Kidney (tissue), 13 donors: ENCODE measurements at regions not wholly inside any gene's neighbourhood (a gene's known extent, or its start where the extent isn't known, plus 50 kb on each side); places are given as distances from the start of the nearest gene placed in this dataset.

Experiments
- DNase-seq, 5 donors: peaks; one replicate each; pipeline ENCODE4 v3.0.0-alpha.2; 2013 to 2020
- FAIRE-seq: peaks from 2 replicates; lab custom pipeline; 2012; peaks lifted over from hg19 to GRCh38; lab: Jason Lieb, UNC
- H3K27ac ChIP-seq, 2 donors: one replicate each; pipeline ENCODE4 v1.7.0; 2013; ENCODE audit warnings: low read depth in 2 of 2, low read length in 2 of 2, inconsistent platforms in 1 of 2
- H3K27me3 ChIP-seq: one replicate; pipeline ENCODE4 v1.7.1; 2013; ENCODE audit warnings: low read length, inconsistent platforms; ENCODE audit not compliant: control insufficient read depth, insufficient read depth
- H3K36me3 ChIP-seq, 3 donors: one replicate each; pipeline versions ENCODE4 v1.7.0 to v1.7.1; 2013; ENCODE audit warnings: low read length in 3 of 3, control low read depth in 1 of 3, inconsistent platforms in 1 of 3; ENCODE audit not compliant: insufficient read depth in 3 of 3, control insufficient read depth in 2 of 3
- H3K4me1 ChIP-seq, 3 donors: one replicate each; pipeline versions ENCODE4 v1.7.0 to v1.7.1; 2013; ENCODE audit warnings: low read length in 3 of 3, inconsistent platforms in 1 of 3, low read depth in 1 of 3; ENCODE audit not compliant: control insufficient read depth in 2 of 3, insufficient read depth in 2 of 3
- H3K4me3 ChIP-seq, 3 donors: one replicate each; pipeline versions ENCODE4 v1.7.0 to v1.8.1; 2013; ENCODE audit warnings: low read length in 3 of 3, control low read depth in 1 of 3, inconsistent platforms in 1 of 3
- H3K9ac ChIP-seq, 3 donors: one replicate each; pipeline versions ENCODE4 v1.7.0 to v1.7.1; 2013; ENCODE audit warnings: low read length in 3 of 3, control low read depth in 1 of 3, inconsistent platforms in 1 of 3
- H3K9me3 ChIP-seq, 3 donors: one replicate each; pipeline versions ENCODE4 v1.7.0 to v1.7.1; 2013; ENCODE audit warnings: low read length in 3 of 3, control low read depth in 1 of 3, inconsistent platforms in 1 of 3; ENCODE audit not compliant: control insufficient read depth in 2 of 3, insufficient read depth in 1 of 3
- intact Hi-C: fragments of 100-400 bp; cut with DNase I; formaldehyde crosslinking; loops from one replicate; pipeline ENCODE4 v1.11.1; 2022
- TF ChIP-seq, protein P1 (sequence below): IDR thresholded peaks from 3 replicates; pipeline ENCODE4 v1.5.1; 2012; ENCODE audit warnings: mild to moderate bottlenecking, moderate library complexity, borderline replicate concordance; ENCODE audit not compliant: insufficient read depth; ENCODE audit errors: extremely low read depth
- donor health status: control.
- donor health status: control.
- donor health status: control.
- donor health status: control.
- donor health status: control.
- donor health status: DM: yes; HTN: yes; CAD: no.
- donor health status: Normal renal cell carcinoma (clear cell type).

DNA sequence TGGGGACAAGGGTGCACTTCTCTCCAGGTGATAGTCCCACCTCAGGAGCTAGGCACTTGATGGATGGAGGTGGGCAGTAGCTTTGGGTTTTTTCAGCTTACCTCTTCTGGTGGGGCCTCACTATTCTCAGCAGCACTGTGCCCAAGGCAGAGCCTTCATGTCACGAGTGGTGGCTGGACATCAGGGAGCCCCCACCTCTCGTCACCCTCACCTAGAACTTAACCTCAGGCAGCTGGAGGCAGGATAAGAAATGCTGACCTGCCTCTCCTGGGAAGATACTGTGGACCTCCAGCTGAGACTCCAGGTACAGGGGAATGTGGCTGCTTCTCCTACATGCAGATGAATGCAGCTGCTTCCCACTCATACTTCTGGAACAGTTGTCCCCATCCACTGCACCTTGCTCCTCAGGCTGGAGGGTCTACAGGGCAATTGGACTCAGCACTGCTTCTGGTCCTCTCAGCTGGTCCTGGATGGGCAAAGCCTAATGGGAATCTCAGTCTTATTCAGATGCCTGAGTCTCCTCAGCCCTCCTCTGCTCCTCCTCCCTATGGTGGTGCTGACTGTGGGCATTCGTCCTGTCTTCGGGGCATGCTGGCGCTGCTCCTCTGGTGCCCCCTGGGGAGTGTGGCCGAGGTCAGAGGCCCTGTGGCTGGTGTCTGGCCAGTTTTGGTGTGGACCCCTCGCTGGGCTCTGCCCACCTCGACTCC is 129.9 kb downstream of the KLF13 start:
- TF ChIP-seq, protein P1, sequence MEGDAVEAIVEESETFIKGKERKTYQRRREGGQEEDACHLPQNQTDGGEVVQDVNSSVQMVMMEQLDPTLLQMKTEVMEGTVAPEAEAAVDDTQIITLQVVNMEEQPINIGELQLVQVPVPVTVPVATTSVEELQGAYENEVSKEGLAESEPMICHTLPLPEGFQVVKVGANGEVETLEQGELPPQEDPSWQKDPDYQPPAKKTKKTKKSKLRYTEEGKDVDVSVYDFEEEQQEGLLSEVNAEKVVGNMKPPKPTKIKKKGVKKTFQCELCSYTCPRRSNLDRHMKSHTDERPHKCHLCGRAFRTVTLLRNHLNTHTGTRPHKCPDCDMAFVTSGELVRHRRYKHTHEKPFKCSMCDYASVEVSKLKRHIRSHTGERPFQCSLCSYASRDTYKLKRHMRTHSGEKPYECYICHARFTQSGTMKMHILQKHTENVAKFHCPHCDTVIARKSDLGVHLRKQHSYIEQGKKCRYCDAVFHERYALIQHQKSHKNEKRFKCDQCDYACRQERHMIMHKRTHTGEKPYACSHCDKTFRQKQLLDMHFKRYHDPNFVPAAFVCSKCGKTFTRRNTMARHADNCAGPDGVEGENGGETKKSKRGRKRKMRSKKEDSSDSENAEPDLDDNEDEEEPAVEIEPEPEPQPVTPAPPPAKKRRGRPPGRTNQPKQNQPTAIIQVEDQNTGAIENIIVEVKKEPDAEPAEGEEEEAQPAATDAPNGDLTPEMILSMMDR = no peak
- Histone ChIP-seq H3K4me1 (no peaks in the 10 kb centered on the region), H3K36me3 (no peaks in the 10 kb centered on the region), H3K27me3 (no peaks in the 10 kb centered on the region), H3K9ac (no peak overlapping the region), H3K27ac (no peak overlapping the region), H3K9me3 (no peaks in the 10 kb centered on the region), H3K4me3 (no peak overlapping the region)
- no peak for FAIRE-seq
- DNase-seq = peak in 2 of 5 donors; percentile 7 to 47
- intact Hi-C loops = no loop called here

DNA sequence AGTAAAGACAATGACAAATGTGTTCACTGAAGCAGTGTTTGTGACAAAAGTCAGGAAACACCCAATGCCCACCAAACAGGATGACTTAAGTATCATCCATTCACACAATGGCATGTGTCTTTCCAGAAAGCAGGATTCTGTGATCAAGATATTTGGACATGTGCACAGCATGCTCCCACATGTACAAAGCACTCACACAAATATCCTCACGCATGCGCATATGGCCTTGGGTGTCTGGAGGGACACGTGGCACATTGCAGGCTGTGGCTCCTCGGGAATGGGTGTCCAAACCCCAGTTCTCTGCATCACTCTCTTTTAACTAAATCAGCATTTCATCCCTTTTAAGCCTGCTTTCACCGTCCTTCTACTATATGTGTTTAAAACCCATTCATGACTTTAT is 130.5 kb downstream of the KLF13 start:
- Histone ChIP-seq H3K4me3 (no peak overlapping the region), H3K36me3 (no peaks in the 10 kb centered on the region), H3K27ac (no peak overlapping the region), H3K9ac (no peak overlapping the region), H3K27me3 (no peaks in the 10 kb centered on the region), H3K9me3 (no peaks in the 10 kb centered on the region), H3K4me1 (no peaks in the 10 kb centered on the region)
- TF ChIP-seq, protein P1 = no peak
- intact Hi-C loops = no loop called here
- no peak for FAIRE-seq
- no peak for DNase-seq

DNA sequence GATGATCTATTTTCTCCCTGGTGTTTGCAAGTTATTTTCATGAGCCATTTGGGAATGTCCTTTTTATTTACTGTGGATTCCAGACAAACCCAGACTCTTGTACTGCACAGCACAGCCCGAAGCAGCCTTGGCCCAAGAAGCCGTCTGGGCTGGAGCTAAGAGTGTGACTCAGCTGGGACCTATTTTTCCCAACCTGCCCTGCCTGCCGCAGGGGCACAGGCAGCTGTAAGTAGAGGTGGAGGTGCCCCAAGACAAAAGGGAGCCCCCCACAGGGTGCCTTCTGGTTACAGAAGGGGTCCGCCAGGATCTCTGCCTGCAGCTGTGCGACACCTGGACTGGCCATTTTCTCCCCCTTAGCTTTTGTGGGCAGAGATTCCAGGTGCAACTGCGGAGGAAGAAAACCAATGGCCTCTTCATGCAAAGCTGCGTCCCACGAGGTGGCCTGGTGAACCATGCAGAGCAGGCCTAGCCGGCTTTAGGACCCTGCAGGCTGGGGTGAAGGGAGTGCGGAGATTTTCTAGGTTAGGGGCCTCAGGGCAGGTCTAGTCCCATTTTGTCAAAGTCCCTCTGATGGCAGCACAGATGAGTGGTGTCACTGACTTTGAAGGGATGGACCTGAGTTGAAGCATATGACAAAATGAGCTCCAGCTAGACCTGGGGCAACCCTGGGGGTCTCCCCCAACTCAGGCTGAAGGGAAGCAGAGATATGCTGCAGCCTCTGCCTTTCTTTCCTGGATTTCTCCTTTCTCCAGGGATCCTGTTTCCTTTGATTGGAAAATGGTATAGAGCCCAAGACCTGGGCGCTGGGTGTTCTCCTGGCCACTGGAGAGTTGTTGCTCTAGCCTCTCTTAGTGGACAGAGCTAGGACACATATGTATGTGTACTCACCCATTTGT is 131.2 kb downstream of the KLF13 start:
- DNase-seq (peak in 1 of 5 donors; percentile 83), FAIRE-seq (no peak)
- H3K4me1 ChIP-seq = no peaks in the 10 kb centered on the region
- no peaks in the 10 kb centered on the region for H3K36me3 ChIP-seq
- no peak overlapping the region for H3K27ac ChIP-seq
- intact Hi-C loops = no loop called here
- no peaks in the 10 kb centered on the region for H3K27me3 ChIP-seq
- H3K9ac ChIP-seq = no peak overlapping the region
- TF ChIP-seq, protein P1 = no peak
- no peak overlapping the region for H3K4me3 ChIP-seq
- H3K9me3 ChIP-seq = no peaks in the 10 kb centered on the region
